Astrocyte (in vitro differentiated cells and primary cell): ENCODE measurements at regions not wholly inside any gene's neighbourhood (a gene's known extent, or its start where the extent isn't known, plus 50 kb on each side); places are given as distances from the start of the nearest gene placed in this dataset.
"Not testable (repeated sequence)": the region's sequence is repeated elsewhere in the genome, so short reads cannot be mapped to it uniquely, and the experiment has no call there.

Source experiments
- DNase-seq: peaks from one replicate; pipeline ENCODE4 v3.0.0-alpha.2; 2010; ENCODE audit warnings: low read depth
- FAIRE-seq: peaks from 2 replicates; lab custom pipeline; 2011; peaks lifted over from hg19 to GRCh38; lab: Jason Lieb, UNC
- H2AFZ ChIP-seq: 2 replicates; pipeline ENCODE4 v1.6.0; 2012; ENCODE audit warnings: low read depth, low read length, inconsistent platforms
- H3K27ac ChIP-seq: 2 replicates; pipeline ENCODE4 v1.5.1; 2011; ENCODE audit warnings: low read depth, low read length, inconsistent platforms
- H3K27me3 ChIP-seq: 2 replicates; pipeline ENCODE4 v1.6.0; 2011; ENCODE audit warnings: low read length, inconsistent platforms; ENCODE audit not compliant: insufficient read depth
- H3K36me3 ChIP-seq: 2 replicates; pipeline ENCODE4 v1.5.1; 2011; ENCODE audit warnings: low read length, inconsistent platforms; ENCODE audit not compliant: insufficient read depth
- H3K4me1 ChIP-seq: 2 replicates; pipeline ENCODE4 v1.5.1; 2011; ENCODE audit warnings: low read length, inconsistent platforms; ENCODE audit not compliant: insufficient read depth
- H3K4me2 ChIP-seq: 2 replicates; pipeline ENCODE4 v1.6.0; 2012; ENCODE audit warnings: low read length, inconsistent platforms
- H3K4me3 ChIP-seq: 2 replicates; pipeline ENCODE4 v1.5.1; 2011; ENCODE audit warnings: low read depth, mild to moderate bottlenecking, low read length, inconsistent platforms; ENCODE audit not compliant: insufficient read depth
- H3K79me2 ChIP-seq: 2 replicates; pipeline ENCODE4 v1.6.0; 2012; ENCODE audit warnings: mild to moderate bottlenecking, low read length, inconsistent platforms; ENCODE audit not compliant: insufficient read depth
- H3K9ac ChIP-seq: 2 replicates; pipeline ENCODE4 v1.6.0; 2012; ENCODE audit warnings: mild to moderate bottlenecking, low read length, inconsistent platforms
- H3K9me3 ChIP-seq: 2 replicates; pipeline ENCODE4 v1.5.1; 2012; ENCODE audit warnings: low read depth, mild to moderate bottlenecking, low read length, inconsistent platforms; ENCODE audit not compliant: insufficient read depth
- H4K20me1 ChIP-seq: 2 replicates; pipeline ENCODE4 v1.6.0; 2012; ENCODE audit warnings: low read length, inconsistent platforms; ENCODE audit not compliant: insufficient read depth
- H3K27ac Mint-ChIP-seq: one replicate; pipeline ENCODE4 v1.8.0; 2021; ENCODE audit warnings: mild to moderate bottlenecking, mixed read lengths; ENCODE audit not compliant: unreplicated experiment
- H3K27me3 Mint-ChIP-seq: one replicate; pipeline ENCODE4 v1.8.0; 2021; ENCODE audit warnings: low read depth, mixed read lengths; ENCODE audit not compliant: unreplicated experiment
- H3K36me3 Mint-ChIP-seq: one replicate; pipeline ENCODE4 v1.8.0; 2021; ENCODE audit warnings: low read depth, mixed read lengths; ENCODE audit not compliant: unreplicated experiment
- H3K4me1 Mint-ChIP-seq: one replicate; pipeline ENCODE4 v1.8.0; 2021; ENCODE audit warnings: low read depth, mixed read lengths; ENCODE audit not compliant: unreplicated experiment
- H3K4me3 Mint-ChIP-seq: one replicate; pipeline ENCODE4 v1.8.0; 2021; ENCODE audit warnings: mild to moderate bottlenecking, moderate library complexity, mixed read lengths; ENCODE audit not compliant: unreplicated experiment
- H3K9me3 Mint-ChIP-seq: one replicate; pipeline ENCODE4 v1.8.0; 2021; ENCODE audit warnings: mild to moderate bottlenecking, mixed read lengths; ENCODE audit not compliant: unreplicated experiment
- CTCF ChIP-seq: IDR thresholded peaks from 2 replicates; pipeline ENCODE4 v1.5.1; 2011; ENCODE audit warnings: low read depth, mild to moderate bottlenecking, inconsistent platforms, low read length, moderate library complexity; ENCODE audit not compliant: insufficient read depth
- EZH2 ChIP-seq: IDR thresholded peaks from 2 replicates; pipeline ENCODE4 v1.6.1; 2012; ENCODE audit warnings: mild to moderate bottlenecking, low read length, inconsistent platforms; ENCODE audit not compliant: insufficient read depth

DNA sequence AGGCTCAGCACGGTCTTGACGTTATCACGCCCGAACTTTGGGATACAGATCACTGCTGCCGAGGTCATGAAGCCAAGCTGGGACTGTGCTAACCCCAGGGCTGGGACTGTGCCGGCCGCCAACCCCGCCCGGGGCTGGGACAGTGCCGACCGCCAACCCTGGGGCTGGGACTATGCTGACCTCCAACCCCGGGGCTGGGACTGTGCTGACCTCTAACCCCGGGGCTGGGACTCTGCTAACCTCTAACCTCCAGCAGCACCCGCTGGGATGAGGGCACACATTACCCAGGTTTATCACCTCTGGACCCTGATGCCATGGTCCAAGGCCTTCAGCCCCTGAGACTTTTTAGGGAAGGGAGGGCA lies 129.7 kb downstream of the IGLL1 start:
- DNase-seq (no peak), FAIRE-seq (no peak)
- Histone ChIP-seq H3K4me2 (no peak overlapping the region), H3K9me3 (peaks cover 5% of the 10 kb centered on the region), H3K36me3 (no peaks in the 10 kb centered on the region), H3K27ac (no peak overlapping the region), H3K27me3 (peaks cover 4% of the 10 kb centered on the region), H3K79me2 (no peaks in the 10 kb centered on the region), H3K4me3 (no peak overlapping the region), H3K9ac (no peak overlapping the region), H2AFZ (no peak overlapping the region), H3K4me1 (no peaks in the 10 kb centered on the region), H4K20me1 (no peaks in the 10 kb centered on the region)
- Mint-ChIP-seq H3K36me3 (no peaks in the 10 kb centered on the region), H3K27me3 (peaks cover 15% of the 10 kb centered on the region), H3K4me1 (no peaks in the 10 kb centered on the region), H3K9me3 (peaks cover 7% of the 10 kb centered on the region), H3K27ac (no peak overlapping the region), H3K4me3 (no peak overlapping the region)
- TF ChIP-seq EZH2 (no peak), CTCF (no peak)

GRCh38 chr22:23449748-23450433 lies 130.2 kb downstream of the IGLL1 start:
- FAIRE-seq, H3K9me3 ChIP-seq, H2AFZ ChIP-seq, H3K4me3 ChIP-seq, H3K27ac ChIP-seq, H3K4me3 Mint-ChIP-seq, H3K27ac Mint-ChIP-seq, H3K79me2 ChIP-seq, H3K9me3 Mint-ChIP-seq, H3K9ac ChIP-seq, H3K27me3 ChIP-seq, H3K36me3 ChIP-seq, H3K36me3 Mint-ChIP-seq, H4K20me1 ChIP-seq, H3K4me1 Mint-ChIP-seq, H3K4me2 ChIP-seq, H3K4me1 ChIP-seq, DNase-seq: not testable (repeated sequence)
- H3K27me3 Mint-ChIP-seq = peaks cover 12% of the 10 kb centered on the region

DNA sequence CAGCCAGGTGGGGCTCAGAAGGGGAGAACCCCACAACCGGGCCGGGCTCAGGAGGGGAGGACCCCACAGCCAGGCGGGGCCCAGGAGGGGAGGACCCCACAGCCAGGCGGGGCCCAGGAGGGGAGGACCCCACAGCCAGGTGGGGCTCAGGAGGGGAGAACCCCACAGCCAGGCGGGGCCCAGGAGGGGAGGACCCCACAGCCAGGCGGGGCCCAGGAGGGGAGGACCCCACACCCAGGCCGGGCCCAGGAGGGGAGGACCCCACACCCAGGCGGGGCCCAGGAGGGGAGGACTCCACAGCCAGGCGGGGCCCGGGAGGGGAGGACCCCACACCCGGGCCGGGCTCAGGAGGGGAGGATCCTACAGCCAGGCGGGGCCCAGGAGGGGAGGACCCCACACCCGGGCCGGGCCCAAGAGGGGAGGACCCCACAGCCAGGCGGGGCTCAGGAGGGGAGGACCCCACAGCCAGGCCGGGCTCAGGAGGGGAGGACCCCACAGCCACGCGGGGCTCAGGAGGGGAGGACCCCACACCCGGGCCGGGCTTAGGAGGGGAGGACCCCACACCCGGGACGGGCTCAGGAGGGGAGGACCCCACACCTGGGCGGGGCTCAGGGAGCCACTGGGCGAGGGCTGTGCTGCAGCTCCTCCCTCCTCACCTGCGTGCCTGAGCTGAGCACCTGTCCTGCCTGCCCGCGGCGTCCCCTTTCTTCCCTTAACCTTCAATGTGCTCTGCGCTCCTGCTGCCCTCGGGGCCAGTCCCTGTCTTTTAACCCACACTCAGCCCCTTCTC lies 131.4 kb downstream of the IGLL1 start:
- H3K4me3 ChIP-seq, H2AFZ ChIP-seq, H3K4me1 ChIP-seq, H3K4me2 ChIP-seq, DNase-seq, H3K9me3 Mint-ChIP-seq, FAIRE-seq, H3K27ac Mint-ChIP-seq, H3K36me3 Mint-ChIP-seq, H3K79me2 ChIP-seq, H3K4me3 Mint-ChIP-seq, H3K36me3 ChIP-seq, H4K20me1 ChIP-seq, H3K4me1 Mint-ChIP-seq, H3K9me3 ChIP-seq, H3K27ac ChIP-seq, H3K9ac ChIP-seq, H3K27me3 ChIP-seq, H3K27me3 Mint-ChIP-seq: not testable (repeated sequence)
